Endodermal cell (in vitro differentiated cells): ENCODE measurements at regions not wholly inside any gene's neighbourhood (a gene's known extent, or its start where the extent isn't known, plus 50 kb on each side); places are given as distances from the start of the nearest gene placed in this dataset.
"Not testable (repeated sequence)": the region's sequence is repeated elsewhere in the genome, so short reads cannot be mapped to it uniquely, and the experiment has no call there.

Source experiments
- DNase-seq: peaks from one replicate; pipeline ENCODE4 v3.0.0-alpha.2; 2017
- H3K27ac ChIP-seq: 2 replicates; pipeline ENCODE4 v1.5.1; 2013; ENCODE audit warnings: mild to moderate bottlenecking, low read depth, low read length, moderate library complexity
- H3K27me3 ChIP-seq: 2 replicates; pipeline ENCODE4 v1.6.1; 2013; ENCODE audit warnings: mild to moderate bottlenecking, low read length, moderate library complexity; ENCODE audit not compliant: insufficient read depth, control insufficient read depth, poor library complexity, severe bottlenecking
- H3K36me3 ChIP-seq: 2 replicates; pipeline ENCODE4 v1.7.0; 2013; ENCODE audit warnings: mild to moderate bottlenecking, low read length, moderate library complexity; ENCODE audit not compliant: control insufficient read depth, insufficient read depth
- H3K4me1 ChIP-seq: one replicate; pipeline ENCODE4 v1.7.0; 2013; ENCODE audit warnings: low read length; ENCODE audit not compliant: control insufficient read depth, insufficient read depth
- H3K4me3 ChIP-seq: 2 replicates; pipeline ENCODE4 v1.5.1; 2013; ENCODE audit warnings: mild to moderate bottlenecking, low read length, moderate library complexity
- H3K9ac ChIP-seq: 2 replicates; pipeline ENCODE4 v1.6.1; 2013; ENCODE audit warnings: mild to moderate bottlenecking, low read length, moderate library complexity; ENCODE audit not compliant: poor library complexity, severe bottlenecking; ENCODE audit errors: extremely low read depth
- H3K9me3 ChIP-seq: 2 replicates; pipeline ENCODE4 v1.6.1; 2013; ENCODE audit warnings: mild to moderate bottlenecking, low read length, moderate library complexity; ENCODE audit not compliant: control insufficient read depth
- H3K27ac Mint-ChIP-seq: 2 replicates; pipeline ENCODE4 v1.8.0; 2020; ENCODE audit warnings: mixed read lengths
- H3K27me3 Mint-ChIP-seq: 2 replicates; pipeline ENCODE4 v1.8.0; 2021; ENCODE audit warnings: mild to moderate bottlenecking, mixed read lengths; ENCODE audit not compliant: insufficient read depth
- H3K36me3 Mint-ChIP-seq: 2 replicates; pipeline ENCODE4 v1.8.0; 2020; ENCODE audit warnings: low read depth, mixed read lengths
- H3K4me1 Mint-ChIP-seq: 2 replicates; pipeline ENCODE4 v1.8.0; 2020; ENCODE audit warnings: mixed read lengths
- H3K4me3 Mint-ChIP-seq: 2 replicates; pipeline ENCODE4 v1.8.0; 2020; ENCODE audit warnings: mild to moderate bottlenecking, moderate library complexity, mixed read lengths
- H3K9me3 Mint-ChIP-seq: 2 replicates; pipeline ENCODE4 v1.8.0; 2020; ENCODE audit warnings: mild to moderate bottlenecking, mixed read lengths
- WGBS, 2 experiments: methylation state at CpG; one replicate each; pipeline versions ENCODE4 v1.1.5 to v1.1.7; 2013; ENCODE audit warnings: missing lambda C conversion rate in 2 of 2, mixed read lengths in 1 of 2; ENCODE audit not compliant: insufficient coverage in 1 of 2, insufficient read length in 1 of 2; 5-methylcytosine and 5-hydroxymethylcytosine counted together
- TF ChIP-seq, protein P1 (sequence below): fragments of 200-600 bp; sonication (generic); conservative IDR thresholded peaks from 2 replicates; pipeline ENCODE4 v1.5.0; 2021; ENCODE audit warnings: antibody characterized with exemption, mild to moderate bottlenecking

DNA sequence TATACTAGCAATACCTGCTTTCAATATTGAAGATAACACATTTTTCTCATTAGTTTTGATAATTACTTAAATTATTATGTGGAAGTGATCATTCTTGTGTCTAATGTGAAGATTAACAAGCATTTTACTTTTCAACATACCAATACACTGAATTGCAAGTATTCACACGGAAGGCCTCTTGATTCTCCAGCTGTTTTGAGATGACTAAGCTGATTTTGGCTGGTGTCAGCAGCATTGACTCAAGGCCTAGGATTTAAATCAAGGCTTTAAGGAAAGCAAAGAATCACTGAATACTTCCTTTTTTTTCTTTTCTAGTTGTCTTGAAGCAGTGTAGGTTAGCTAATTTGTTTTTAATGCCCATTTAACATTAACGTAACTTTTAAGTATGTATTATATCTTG lies 373.7 kb downstream of the SRGAP2C start:
- Mint-ChIP-seq H3K4me3 (no peak overlapping the region), H3K27ac (peak overlapping the region; percentile 85), H3K9me3 (no peaks in the 10 kb centered on the region), H3K36me3 (no peaks in the 10 kb centered on the region), H3K27me3 (peaks cover 9% of the 10 kb centered on the region), H3K4me1 (peaks cover 12% of the 10 kb centered on the region)
- DNase-seq, result no peak
- TF ChIP-seq, protein P1, sequence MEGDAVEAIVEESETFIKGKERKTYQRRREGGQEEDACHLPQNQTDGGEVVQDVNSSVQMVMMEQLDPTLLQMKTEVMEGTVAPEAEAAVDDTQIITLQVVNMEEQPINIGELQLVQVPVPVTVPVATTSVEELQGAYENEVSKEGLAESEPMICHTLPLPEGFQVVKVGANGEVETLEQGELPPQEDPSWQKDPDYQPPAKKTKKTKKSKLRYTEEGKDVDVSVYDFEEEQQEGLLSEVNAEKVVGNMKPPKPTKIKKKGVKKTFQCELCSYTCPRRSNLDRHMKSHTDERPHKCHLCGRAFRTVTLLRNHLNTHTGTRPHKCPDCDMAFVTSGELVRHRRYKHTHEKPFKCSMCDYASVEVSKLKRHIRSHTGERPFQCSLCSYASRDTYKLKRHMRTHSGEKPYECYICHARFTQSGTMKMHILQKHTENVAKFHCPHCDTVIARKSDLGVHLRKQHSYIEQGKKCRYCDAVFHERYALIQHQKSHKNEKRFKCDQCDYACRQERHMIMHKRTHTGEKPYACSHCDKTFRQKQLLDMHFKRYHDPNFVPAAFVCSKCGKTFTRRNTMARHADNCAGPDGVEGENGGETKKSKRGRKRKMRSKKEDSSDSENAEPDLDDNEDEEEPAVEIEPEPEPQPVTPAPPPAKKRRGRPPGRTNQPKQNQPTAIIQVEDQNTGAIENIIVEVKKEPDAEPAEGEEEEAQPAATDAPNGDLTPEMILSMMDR, result no peak
- Histone ChIP-seq H3K36me3 (no peaks in the 10 kb centered on the region), H3K27me3 (peaks cover 15% of the 10 kb centered on the region), H3K9ac (no peak overlapping the region), H3K27ac (no peak overlapping the region), H3K4me1 (no peaks in the 10 kb centered on the region), H3K9me3 (no peaks in the 10 kb centered on the region), H3K4me3 (no peak overlapping the region)
- 22 to 26% methylated on average over 1 of the region's 2 CpGs for WGBS, 2 experiments

DNA sequence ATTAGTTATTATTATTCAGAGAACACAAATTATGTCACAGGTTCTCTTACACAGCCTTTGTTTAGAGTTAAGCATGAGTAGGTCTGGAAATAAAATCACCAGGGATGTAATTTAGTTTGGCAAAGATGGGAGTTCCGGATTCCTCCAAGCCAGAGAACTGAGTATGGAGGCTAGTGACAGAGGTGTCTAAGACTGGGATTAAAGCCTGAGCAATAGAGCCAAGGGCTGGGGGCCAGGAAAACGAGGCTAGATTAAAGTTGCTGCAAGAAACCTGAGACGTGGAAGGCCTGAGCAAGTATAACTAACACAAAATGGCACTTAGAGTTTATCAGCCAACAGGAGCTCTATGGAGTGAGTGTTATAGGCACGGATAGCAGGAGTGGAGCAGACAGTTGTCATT lies 381.6 kb downstream of the SRGAP2C start:
- Mint-ChIP-seq H3K4me3 (no peak overlapping the region), H3K27ac (no peak overlapping the region), H3K4me1 (peaks cover 7% of the 10 kb centered on the region), H3K36me3 (no peaks in the 10 kb centered on the region), H3K9me3 (no peaks in the 10 kb centered on the region), H3K27me3 (peaks cover 9% of the 10 kb centered on the region)
- peaks cover 25% of the 10 kb centered on the region for H3K27me3 ChIP-seq
- H3K4me1 ChIP-seq, result no peaks in the 10 kb centered on the region
- H3K36me3 ChIP-seq, result no peaks in the 10 kb centered on the region
- no peak overlapping the region for H3K4me3 ChIP-seq
- WGBS, 2 experiments, result 87 to 93% methylated on average over 2 to 4 of the region's 4 CpGs
- no peaks in the 10 kb centered on the region for H3K9me3 ChIP-seq
- H3K27ac ChIP-seq, result no peak overlapping the region
- no peak for DNase-seq
- TF ChIP-seq, protein P1, result no peak
- no peak overlapping the region for H3K9ac ChIP-seq

DNA sequence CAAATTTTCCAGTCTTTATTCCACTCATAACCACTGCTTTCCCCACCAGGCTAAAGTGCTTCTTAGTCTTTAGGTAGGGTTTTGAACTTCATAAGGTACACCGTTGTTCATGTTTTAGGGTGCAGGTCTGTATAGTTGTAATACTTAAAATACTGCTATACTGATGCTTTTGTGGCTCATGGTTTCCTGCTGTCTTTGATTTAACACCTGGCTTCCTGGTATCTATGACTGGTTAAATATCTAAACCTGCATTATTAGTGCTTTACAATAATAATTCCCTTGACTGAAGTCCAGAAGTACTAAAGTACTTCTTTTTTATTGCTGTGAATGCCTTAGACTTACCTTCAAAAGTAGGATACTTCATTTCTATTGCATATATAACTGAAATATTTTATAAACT lies 384.7 kb downstream of the SRGAP2C start:
- H3K27me3 ChIP-seq, result peaks cover 10% of the 10 kb centered on the region
- 100% methylated on average over 1 of the region's 1 CpG; no CpG with 5 or more reads in 1 of the 2 experiments for WGBS, 2 experiments
- H3K9ac ChIP-seq, result no peak overlapping the region
- H3K9me3 Mint-ChIP-seq, result peaks cover 8% of the 10 kb centered on the region
- no peak overlapping the region for H3K4me3 ChIP-seq
- H3K27me3 Mint-ChIP-seq, result peaks cover 3% of the 10 kb centered on the region
- TF ChIP-seq, protein P1, result no peak
- no peak overlapping the region for H3K27ac ChIP-seq
- DNase-seq, result no peak
- peaks cover 1% of the 10 kb centered on the region for H3K4me1 Mint-ChIP-seq
- no peak overlapping the region for H3K27ac Mint-ChIP-seq
- H3K9me3 ChIP-seq, result peaks cover 6% of the 10 kb centered on the region
- H3K36me3 ChIP-seq, result no peaks in the 10 kb centered on the region
- H3K36me3 Mint-ChIP-seq, result peaks cover 11% of the 10 kb centered on the region
- no peaks in the 10 kb centered on the region for H3K4me1 ChIP-seq
- no peak overlapping the region for H3K4me3 Mint-ChIP-seq

DNA sequence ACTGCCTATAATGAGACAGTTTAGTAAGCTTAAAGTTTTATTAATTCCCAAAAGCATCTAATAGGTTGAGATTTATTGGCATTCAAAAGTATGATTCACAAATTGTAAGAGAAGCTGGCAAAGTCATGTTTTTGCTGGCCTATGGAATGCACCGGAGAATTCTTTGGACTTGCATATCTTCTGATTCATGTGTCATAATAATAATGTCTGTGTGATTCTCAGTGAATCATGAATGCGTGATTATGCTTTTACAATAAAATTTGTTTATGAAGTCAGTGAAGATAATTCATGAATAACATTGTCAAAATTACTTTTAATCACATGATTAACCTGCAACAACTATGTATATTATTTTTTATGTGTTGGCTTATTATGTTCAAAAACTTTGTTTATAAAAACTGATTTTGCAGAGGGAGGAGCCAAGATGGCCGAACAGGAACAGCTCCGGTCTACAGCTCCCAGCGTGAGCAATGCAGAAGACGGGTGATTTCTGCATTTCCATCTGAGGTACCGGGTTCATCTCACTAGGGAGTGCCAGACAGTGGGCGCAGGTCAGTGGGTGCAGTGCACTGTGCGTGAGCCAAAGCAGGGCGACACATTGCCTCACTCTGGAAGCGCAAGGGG lies 389.2 kb downstream of the SRGAP2C start:
- not testable (repeated sequence) for H3K27me3 ChIP-seq, H3K4me1 ChIP-seq, H3K4me3 ChIP-seq, H3K27ac ChIP-seq, H3K4me1 Mint-ChIP-seq, H3K9me3 ChIP-seq, H3K4me3 Mint-ChIP-seq, H3K27ac Mint-ChIP-seq, H3K9ac ChIP-seq, H3K27me3 Mint-ChIP-seq, H3K36me3 ChIP-seq, DNase-seq
- Mint-ChIP-seq H3K9me3 (peaks cover 48% of the 10 kb centered on the region), H3K36me3 (peaks cover 32% of the 10 kb centered on the region)
- WGBS, 2 experiments, result 94 to 96% methylated on average over 3 to 11 of the region's 11 CpGs

DNA sequence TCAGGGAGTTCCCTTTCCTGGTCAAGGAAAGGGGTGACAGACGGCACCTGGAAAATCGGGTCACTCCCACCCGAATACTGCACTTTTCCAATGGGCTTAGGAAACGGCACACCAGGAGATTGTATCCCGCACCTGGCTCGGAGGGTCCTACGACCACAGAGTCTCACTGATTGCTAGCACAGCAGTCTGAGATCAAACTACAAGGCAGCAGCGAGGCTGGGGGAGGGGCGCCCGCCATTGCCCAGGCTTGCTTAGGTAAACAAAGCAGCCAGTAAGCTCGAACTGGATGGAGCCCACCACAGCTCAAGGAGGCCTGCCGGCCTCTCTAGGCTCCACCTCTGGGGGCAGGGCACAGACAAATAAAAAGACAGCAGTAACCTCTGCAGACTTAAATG lies 389.7 kb downstream of the SRGAP2C start:
- H3K27me3 Mint-ChIP-seq, H3K4me3 Mint-ChIP-seq, H3K9me3 ChIP-seq, H3K4me1 ChIP-seq, H3K27me3 ChIP-seq, H3K27ac ChIP-seq, H3K4me3 ChIP-seq, H3K27ac Mint-ChIP-seq, H3K9ac ChIP-seq, H3K4me1 Mint-ChIP-seq, H3K36me3 ChIP-seq, DNase-seq: not testable (repeated sequence)
- 93 to 97% methylated on average over 3 to 12 of the region's 12 CpGs for WGBS, 2 experiments
- H3K9me3 Mint-ChIP-seq, result peaks cover 52% of the 10 kb centered on the region
- peaks cover 32% of the 10 kb centered on the region for H3K36me3 Mint-ChIP-seq
